CD4-positive, alpha-beta T cell treated with Interleukin-12 subunit alpha and Interleukin-12 subunit beta, for 1 hour (primary cell): ENCODE measurements at regions not wholly inside any gene's neighbourhood (a gene's known extent, or its start where the extent isn't known, plus 50 kb on each side); places are given as distances from the start of the nearest gene placed in this dataset.
"Not testable (repeated sequence)": the region's sequence is repeated elsewhere in the genome, so short reads cannot be mapped to it uniquely, and the experiment has no call there.

Experiments used
- DNase-seq: peaks from one replicate; pipeline ENCODE4 v3.0.0-alpha.2; 2020

GRCh38 chr2:192465141-192465540 is 270.4 kb upstream of the TMEFF2 start:
- no peak for DNase-seq

- DNase-seq = no peak
These were observed 264.7 kb upstream of the TMEFF2 start for GRCh38 chr2:192459422-192459821.

DNA sequence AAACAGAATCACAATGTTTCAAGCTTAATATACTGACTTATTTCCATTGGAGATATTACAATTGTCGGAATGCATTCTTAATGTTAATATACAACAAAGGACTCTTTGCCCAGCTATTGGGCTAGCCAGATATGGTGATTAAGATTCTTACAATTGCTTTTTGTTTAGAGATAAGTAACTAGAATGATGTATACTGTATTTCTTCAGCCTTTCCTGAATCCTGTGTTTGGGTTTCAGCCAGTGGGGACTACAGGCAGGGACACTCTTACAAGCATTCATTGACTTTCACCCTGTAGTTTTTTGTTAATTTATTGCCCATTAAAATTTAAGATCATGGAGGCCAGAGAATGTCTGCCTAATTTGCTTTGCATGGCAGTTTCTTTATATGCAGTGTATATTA is 254.1 kb upstream of the TMEFF2 start:
- DNase-seq = no peak

- no peak for DNase-seq
These were observed 249.6 kb upstream of the TMEFF2 start for GRCh38 chr2:192444286-192444838.

DNA sequence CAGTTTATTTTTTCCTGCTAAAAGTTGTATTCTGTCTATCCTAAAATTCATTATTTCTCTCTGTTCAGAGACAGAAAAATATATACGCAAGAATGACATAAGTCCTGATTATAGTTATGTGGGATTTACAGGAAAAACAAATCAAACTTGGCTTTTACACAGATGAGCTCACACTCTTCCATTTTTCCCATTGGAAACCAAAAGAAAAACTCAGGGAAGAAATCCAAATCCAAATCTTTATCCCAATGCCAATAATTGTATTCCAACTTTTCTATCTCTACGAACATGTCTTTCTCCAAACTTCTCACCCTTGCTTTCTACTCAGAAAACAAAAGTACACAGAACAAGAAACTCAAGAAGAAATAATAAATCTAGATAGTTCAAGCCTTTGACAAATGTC is 249.1 kb upstream of the TMEFF2 start:
- no peak for DNase-seq

DNA sequence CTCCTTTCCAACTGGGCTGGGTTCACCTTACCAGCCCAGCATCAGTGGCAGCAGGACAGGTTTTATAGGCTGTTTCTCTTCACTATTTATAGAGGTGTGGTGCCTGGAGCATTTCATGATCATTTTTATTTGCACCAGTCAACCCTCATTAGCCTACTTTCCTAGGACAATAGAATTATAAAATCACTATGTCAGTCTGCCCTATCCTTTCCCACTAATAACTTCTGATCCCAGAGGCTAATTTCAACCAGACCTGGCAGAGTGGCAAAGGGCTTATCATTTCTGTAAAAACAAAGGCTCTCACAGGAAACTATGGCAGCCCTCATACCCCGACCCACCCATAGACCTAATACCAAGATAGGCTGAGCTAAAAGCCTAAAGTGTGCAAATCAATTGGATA is 243.5 kb upstream of the TMEFF2 start:
- no peak for DNase-seq

DNA sequence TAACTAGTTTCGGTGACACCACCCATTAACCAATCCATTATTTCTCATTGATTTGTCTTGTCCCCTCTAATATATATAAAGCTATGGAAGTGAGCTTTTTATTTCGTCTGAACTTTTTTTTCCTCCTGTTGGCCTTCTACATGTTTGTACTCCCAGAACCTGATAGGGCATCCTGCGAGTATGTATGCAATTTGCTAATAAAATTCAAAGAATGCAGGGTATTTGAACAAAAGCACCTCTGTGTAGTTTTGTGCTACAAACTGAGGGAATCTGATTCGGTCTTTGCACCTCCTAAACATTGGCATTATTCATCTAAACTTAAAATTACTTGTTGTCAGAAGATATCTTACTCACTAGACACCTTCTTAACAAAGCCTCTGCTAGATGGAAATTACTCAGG is 242.9 kb upstream of the TMEFF2 start:
- DNase-seq = no peak

DNA sequence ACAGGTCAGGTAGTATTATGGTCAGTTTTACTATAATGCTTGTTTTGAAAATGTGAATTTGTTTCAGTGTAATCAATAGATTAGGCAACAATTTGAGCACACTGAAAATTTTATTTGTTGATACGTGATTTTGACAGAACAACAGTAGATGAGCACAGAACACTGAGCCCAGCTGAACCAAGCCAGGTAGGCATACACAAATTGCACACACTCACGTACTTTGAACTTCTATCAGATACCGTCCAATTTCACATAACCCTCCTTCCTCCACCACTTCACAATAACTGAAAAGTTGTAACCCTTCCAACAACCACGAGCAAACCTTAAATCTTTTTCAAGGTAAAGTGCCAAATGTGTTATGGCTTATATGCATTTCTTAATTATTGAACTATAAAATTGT is 229.5 kb upstream of the TMEFF2 start:
- DNase-seq = no peak

DNA sequence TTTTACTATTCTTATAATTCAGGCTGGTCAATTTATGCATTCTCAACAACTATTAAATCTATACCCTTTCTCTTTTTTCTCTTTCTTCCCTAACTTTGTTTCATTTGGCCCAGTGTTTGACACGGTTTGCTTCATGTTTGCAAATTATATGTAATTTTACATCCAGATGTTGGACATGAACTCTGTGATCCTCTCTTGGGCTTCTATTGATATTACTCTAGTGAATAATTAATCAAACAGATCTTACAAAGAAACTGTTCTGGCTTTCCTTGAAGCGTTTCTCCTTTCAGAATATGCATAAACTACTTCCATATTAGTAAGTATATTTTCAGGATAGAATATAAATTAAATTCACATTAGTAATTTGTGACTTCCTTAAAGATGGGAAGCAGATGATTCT is 225.1 kb upstream of the TMEFF2 start:
- DNase-seq = no peak

GRCh38 chr2:192416060-192416459 is 221.3 kb upstream of the TMEFF2 start:
- no peak for DNase-seq

DNA sequence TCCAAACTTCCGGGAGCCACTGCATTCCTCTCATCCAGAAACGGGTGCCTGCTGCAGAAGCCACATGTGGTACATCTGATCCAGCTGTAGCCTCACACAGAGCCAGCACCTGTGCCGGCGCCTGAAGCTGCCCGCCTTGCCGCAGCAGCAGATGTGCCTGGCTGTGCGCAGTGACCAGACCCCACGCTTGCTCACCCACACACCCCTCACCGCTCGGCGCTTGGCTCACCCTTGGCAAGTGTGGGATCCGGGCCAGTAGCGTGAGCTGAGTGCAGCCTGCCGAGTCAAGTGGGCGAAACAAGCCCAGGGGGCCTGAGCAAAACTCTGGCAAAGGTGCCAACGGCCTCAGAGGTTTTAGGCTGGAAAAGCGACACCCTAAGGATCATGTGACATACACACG is 220.1 kb upstream of the TMEFF2 start:
- no peak for DNase-seq

- no peak for DNase-seq
These were observed 219.3 kb upstream of the TMEFF2 start for GRCh38 chr2:192413812-192414681.

- DNase-seq = not testable (repeated sequence)
These were observed 218.1 kb upstream of the TMEFF2 start for GRCh38 chr2:192412866-192413265.

- DNase-seq = no peak
These were observed 217.7 kb upstream of the TMEFF2 start for GRCh38 chr2:192412394-192412793.

DNA sequence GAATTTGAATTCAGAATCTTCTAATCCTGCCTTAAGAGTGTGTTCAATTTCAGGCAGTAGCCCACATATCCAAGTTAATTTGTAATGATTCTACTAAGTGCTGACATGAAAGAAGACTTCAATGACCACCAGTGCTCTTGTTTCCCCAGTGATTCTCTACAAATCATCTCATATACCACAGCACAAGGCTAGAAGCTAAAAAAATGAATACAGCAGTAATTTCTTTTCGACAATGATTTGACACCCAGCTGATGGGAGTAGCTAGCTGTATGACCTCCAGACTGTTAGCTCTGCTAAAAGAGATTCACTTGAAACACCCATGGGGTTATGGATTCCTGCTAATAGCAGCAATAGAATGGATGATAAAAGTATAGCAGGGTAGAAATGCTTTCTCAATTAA is 217.0 kb upstream of the TMEFF2 start:
- DNase-seq = no peak

GRCh38 chr2:192410319-192410718 is 215.6 kb upstream of the TMEFF2 start:
- no peak for DNase-seq

- DNase-seq = no peak
These were observed 213.0 kb upstream of the TMEFF2 start for GRCh38 chr2:192407692-192408091.

DNA sequence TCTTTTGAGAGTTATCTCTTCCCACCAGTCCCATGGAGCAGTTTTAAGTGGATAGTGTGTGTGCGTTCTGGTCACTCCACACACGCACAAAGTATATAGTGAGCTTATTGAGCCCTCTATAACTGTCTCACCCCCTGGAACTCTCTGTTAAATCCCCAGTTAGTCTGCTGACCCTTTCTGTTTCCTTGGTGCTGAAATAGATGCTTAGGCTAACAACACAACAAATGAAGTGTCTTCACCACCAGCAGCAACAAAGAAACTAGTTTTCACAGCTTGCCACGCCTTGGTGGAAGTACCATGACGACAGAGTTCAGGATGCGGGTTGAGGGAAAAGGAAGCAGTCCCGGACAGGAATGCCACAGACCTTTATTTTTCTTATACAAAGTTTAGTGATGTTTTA is 203.5 kb upstream of the TMEFF2 start:
- DNase-seq = no peak

- DNase-seq = no peak
These were observed 199.9 kb upstream of the TMEFF2 start for GRCh38 chr2:192394605-192395004.

GRCh38 chr2:192391041-192391440 is 196.3 kb upstream of the TMEFF2 start:
- no peak for DNase-seq

GRCh38 chr2:192390401-192390800 is 195.7 kb upstream of the TMEFF2 start:
- no peak for DNase-seq

- DNase-seq = not testable (repeated sequence)
These were observed 189.5 kb upstream of the TMEFF2 start for GRCh38 chr2:192384191-192384590.

- no peak for DNase-seq
These were observed 186.3 kb upstream of the TMEFF2 start for GRCh38 chr2:192381082-192381481.

DNA sequence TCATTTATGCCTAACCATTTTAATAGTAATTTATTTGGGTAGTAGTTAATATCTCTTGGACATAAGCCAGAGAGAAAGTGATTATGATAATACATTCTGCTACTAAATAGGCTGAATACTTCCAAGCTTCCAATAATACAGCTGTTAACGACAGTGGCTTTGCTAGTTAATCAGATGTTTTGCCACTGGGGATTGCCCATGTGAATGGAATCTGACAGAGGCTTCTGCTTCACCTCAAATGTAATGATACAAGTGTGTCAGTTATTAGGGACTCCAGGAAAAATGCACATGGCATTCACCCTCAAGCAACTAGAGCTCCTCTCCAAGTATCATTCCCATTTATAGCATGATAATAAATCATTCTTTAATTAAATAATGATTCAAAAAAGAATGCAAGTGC is 185.0 kb upstream of the TMEFF2 start:
- no peak for DNase-seq

GRCh38 chr2:192377173-192377572 is 182.4 kb upstream of the TMEFF2 start:
- no peak for DNase-seq
